CD14-positive monocyte (primary cell): ENCODE measurements at regions not wholly inside any gene's neighbourhood (a gene's known extent, or its start where the extent isn't known, plus 50 kb on each side); places are given as distances from the start of the nearest gene placed in this dataset.

Source experiments
- DNase-seq, 3 donors: peaks; one replicate each; pipeline ENCODE4 v3.0.0-alpha.2; 2011 to 2022
- H2AFZ ChIP-seq: 2 replicates; pipeline ENCODE4 v1.6.0; 2012; ENCODE audit warnings: mild to moderate bottlenecking, low read depth, low read length, inconsistent platforms; ENCODE audit not compliant: insufficient read depth, poor library complexity, severe bottlenecking
- H3K27ac ChIP-seq, 2 donors: 1 replicate in 1 of 2; 2 replicates in 1 of 2; pipeline ENCODE4 v1.5.1; 2012 to 2013; ENCODE audit warnings: low read length in 2 of 2, control low read depth in 1 of 2, inconsistent platforms in 1 of 2, low read depth in 1 of 2, mild to moderate bottlenecking in 1 of 2
- H3K27me3 ChIP-seq, 2 donors: one replicate each; pipeline versions ENCODE4 v1.6.0 to v1.6.1; 2011 to 2013; ENCODE audit warnings: low read length in 2 of 2; ENCODE audit not compliant: control insufficient read depth in 2 of 2, insufficient read depth in 2 of 2
- H3K36me3 ChIP-seq, 2 donors: replicated peaks in 1 of 2; 1 replicate in 1 of 2; 2 replicates in 1 of 2; pipeline versions ENCODE4 v1.5.1 to v1.6.1; 2012 to 2013; ENCODE audit warnings: low read length in 2 of 2, control low read depth in 1 of 2, inconsistent platforms in 1 of 2, mild to moderate bottlenecking in 1 of 2; ENCODE audit not compliant: insufficient read depth in 2 of 2, control insufficient read depth in 1 of 2
- H3K4me1 ChIP-seq, 2 donors: 1 replicate in 1 of 2; 2 replicates in 1 of 2; pipeline versions ENCODE4 v1.5.1 to v1.6.1; 2012 to 2013; ENCODE audit warnings: low read length in 2 of 2, control low read depth in 1 of 2, inconsistent platforms in 1 of 2, mild to moderate bottlenecking in 1 of 2, moderate library complexity in 1 of 2; ENCODE audit not compliant: insufficient read depth in 2 of 2, control insufficient read depth in 1 of 2
- H3K4me2 ChIP-seq: replicated peaks from 2 replicates; pipeline ENCODE3; 2012; ENCODE audit warnings: low read length, moderate library complexity, mild to moderate bottlenecking; ENCODE audit not compliant: poor library complexity, severe bottlenecking; ENCODE audit errors: extremely low read depth
- H3K4me3 ChIP-seq, 3 experiments: fragments of 200-600 bp in 1 of 3; sonication (generic) in 1 of 3; replicated peaks in 1 of 3; 1 replicate in 2 of 3; 2 replicates in 1 of 3; pipeline ENCODE4 v1.5.1; 2011 to 2013; ENCODE audit warnings: low read length in 3 of 3, mild to moderate bottlenecking in 3 of 3, control low read depth in 2 of 3, low read depth in 2 of 3, inconsistent platforms in 1 of 3, moderate library complexity in 1 of 3
- H3K79me2 ChIP-seq: 2 replicates; pipeline ENCODE4 v1.6.0; 2012; ENCODE audit warnings: mild to moderate bottlenecking, control low read depth, inconsistent platforms, low read length, moderate library complexity; ENCODE audit not compliant: insufficient read depth
- H3K9ac ChIP-seq: 2 replicates; pipeline ENCODE4 v1.6.0; 2017; ENCODE audit warnings: low read length, mild to moderate bottlenecking; ENCODE audit not compliant: insufficient read depth, poor library complexity, severe bottlenecking
- H3K9me3 ChIP-seq, 2 donors: replicated peaks in 1 of 2; 1 replicate in 1 of 2; 2 replicates in 1 of 2; pipeline versions ENCODE4 v1.5.1 to v1.6.1; 2012 to 2013; ENCODE audit warnings: low read length in 2 of 2, control low read depth in 1 of 2; ENCODE audit not compliant: control insufficient read depth in 1 of 2, insufficient read depth in 1 of 2
- H4K20me1 ChIP-seq: 2 replicates; pipeline ENCODE4 v1.6.0; 2012; ENCODE audit warnings: mild to moderate bottlenecking, low read length, control low read depth, moderate library complexity; ENCODE audit not compliant: insufficient read depth
- H3K27ac Mint-ChIP-seq, 7 donors: one replicate each; pipeline ENCODE4 v1.8.0; 2020; ENCODE audit warnings: mild to moderate bottlenecking in 7 of 7, mixed read lengths in 7 of 7, moderate library complexity in 6 of 7, inconsistent platforms in 2 of 7
- H3K27me3 Mint-ChIP-seq, 3 donors: one replicate each; pipeline ENCODE4 v1.8.0; 2021 to 2022; ENCODE audit warnings: low read depth in 3 of 3, mild to moderate bottlenecking in 3 of 3, mixed read lengths in 3 of 3, moderate library complexity in 3 of 3, inconsistent platforms in 1 of 3
- H3K36me3 Mint-ChIP-seq, 2 donors: one replicate each; pipeline ENCODE4 v1.8.0; 2020; ENCODE audit warnings: mixed read lengths in 2 of 2, inconsistent platforms in 1 of 2, mild to moderate bottlenecking in 1 of 2
- H3K4me1 Mint-ChIP-seq: one replicate; pipeline ENCODE4 v1.8.0; 2020; ENCODE audit warnings: mild to moderate bottlenecking, mixed read lengths
- H3K4me3 Mint-ChIP-seq, 2 donors: one replicate each; pipeline ENCODE4 v1.8.0; 2020; ENCODE audit warnings: mild to moderate bottlenecking in 2 of 2, mixed read lengths in 2 of 2, moderate library complexity in 1 of 2
- H3K9me3 Mint-ChIP-seq, 7 donors: one replicate each; pipeline ENCODE4 v1.8.0; 2020 to 2022; ENCODE audit warnings: mixed read lengths in 7 of 7, mild to moderate bottlenecking in 6 of 7, moderate library complexity in 6 of 7, inconsistent platforms in 2 of 7
- WGBS: methylation state at CpG from one replicate; pipeline ENCODE4 v1.1.5; 2013; ENCODE audit warnings: missing lambda C conversion rate; ENCODE audit not compliant: insufficient coverage; 5-methylcytosine and 5-hydroxymethylcytosine counted together
- intact Hi-C, 2 donors: fragments of 100-400 bp; cut with micrococcal nuclease; formaldehyde crosslinking; loops; one replicate each; pipeline versions ENCODE4 v1.15.0 to v1.15.1; 2023
- TF ChIP-seq, protein P1 (sequence below): fragments of 200-600 bp; IDR thresholded peaks from one replicate; pipeline ENCODE4 v1.8.0; 2022; ENCODE audit warnings: antibody characterized with exemption, mild to moderate bottlenecking

GRCh38 chr3:110670407-110670806 lies 401.2 kb upstream of the NECTIN3 start:
- H3K4me3 Mint-ChIP-seq, result no peak overlapping the region
- intact Hi-C loops, result no loop called here
- H3K27me3 Mint-ChIP-seq, result no peaks in the 10 kb centered on the region

DNA sequence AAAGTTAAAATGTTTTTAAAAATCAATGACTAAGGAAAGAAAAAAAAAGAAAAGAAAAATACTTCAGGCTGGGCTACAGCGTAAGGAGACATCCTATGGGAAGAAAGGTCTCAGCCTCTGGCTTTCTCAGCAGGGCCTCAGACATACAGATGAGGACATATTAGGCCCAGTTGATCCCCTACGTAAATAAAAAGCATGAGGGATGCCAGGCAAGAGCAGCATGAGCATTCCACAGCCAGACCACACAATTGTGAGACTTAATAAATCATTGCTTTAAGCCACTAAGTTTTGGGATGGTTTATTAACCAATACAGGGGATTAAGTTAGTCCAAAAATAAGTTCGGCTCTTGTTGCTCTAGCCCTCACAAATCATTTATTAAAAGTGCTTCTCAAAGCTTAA lies 394.1 kb upstream of the NECTIN3 start:
- no peak overlapping the region for H3K27ac Mint-ChIP-seq
- no peak overlapping the region for H3K27ac ChIP-seq
- H3K4me1 ChIP-seq, result no peaks in the 10 kb centered on the region
- DNase-seq, result no peak
- no peaks in the 10 kb centered on the region for H3K27me3 Mint-ChIP-seq
- H3K4me2 ChIP-seq, result no peak overlapping the region
- H3K27me3 ChIP-seq, result no peaks in the 10 kb centered on the region
- WGBS, result no CpG with 5 or more reads among the region's 3 CpGs
- no peaks in the 10 kb centered on the region for H3K79me2 ChIP-seq
- H4K20me1 ChIP-seq, result no peaks in the 10 kb centered on the region
- H3K9ac ChIP-seq, result no peak overlapping the region
- TF ChIP-seq, protein P1, sequence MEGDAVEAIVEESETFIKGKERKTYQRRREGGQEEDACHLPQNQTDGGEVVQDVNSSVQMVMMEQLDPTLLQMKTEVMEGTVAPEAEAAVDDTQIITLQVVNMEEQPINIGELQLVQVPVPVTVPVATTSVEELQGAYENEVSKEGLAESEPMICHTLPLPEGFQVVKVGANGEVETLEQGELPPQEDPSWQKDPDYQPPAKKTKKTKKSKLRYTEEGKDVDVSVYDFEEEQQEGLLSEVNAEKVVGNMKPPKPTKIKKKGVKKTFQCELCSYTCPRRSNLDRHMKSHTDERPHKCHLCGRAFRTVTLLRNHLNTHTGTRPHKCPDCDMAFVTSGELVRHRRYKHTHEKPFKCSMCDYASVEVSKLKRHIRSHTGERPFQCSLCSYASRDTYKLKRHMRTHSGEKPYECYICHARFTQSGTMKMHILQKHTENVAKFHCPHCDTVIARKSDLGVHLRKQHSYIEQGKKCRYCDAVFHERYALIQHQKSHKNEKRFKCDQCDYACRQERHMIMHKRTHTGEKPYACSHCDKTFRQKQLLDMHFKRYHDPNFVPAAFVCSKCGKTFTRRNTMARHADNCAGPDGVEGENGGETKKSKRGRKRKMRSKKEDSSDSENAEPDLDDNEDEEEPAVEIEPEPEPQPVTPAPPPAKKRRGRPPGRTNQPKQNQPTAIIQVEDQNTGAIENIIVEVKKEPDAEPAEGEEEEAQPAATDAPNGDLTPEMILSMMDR, result no peak
- intact Hi-C loops, result no loop called here
- H3K4me3 Mint-ChIP-seq, result no peak overlapping the region
- no peak overlapping the region for H2AFZ ChIP-seq
- no peak overlapping the region for H3K4me3 ChIP-seq
- no peaks in the 10 kb centered on the region for H3K4me1 Mint-ChIP-seq
- no peaks in the 10 kb centered on the region for H3K36me3 ChIP-seq
- peaks cover 0 to 5% of the 10 kb centered on the region in 2 donors for H3K9me3 ChIP-seq
- H3K36me3 Mint-ChIP-seq, result no peaks in the 10 kb centered on the region
- peaks cover 6 to 16% (median 13%) of the 10 kb centered on the region in 7 donors for H3K9me3 Mint-ChIP-seq

More at GRCh38 chr3:110670407-110670806, 401.2 kb upstream of the NECTIN3 start:
- H3K4me1 ChIP-seq, result no peaks in the 10 kb centered on the region
- no peak overlapping the region for H3K4me2 ChIP-seq
- no peak for DNase-seq
- H3K27ac Mint-ChIP-seq, result no peak overlapping the region
- no peak overlapping the region for H2AFZ ChIP-seq
- H4K20me1 ChIP-seq, result no peaks in the 10 kb centered on the region
- no peak overlapping the region for H3K9ac ChIP-seq
- H3K9me3 ChIP-seq, result peaks cover 25 to 35% of the 10 kb centered on the region in 2 donors
- no peaks in the 10 kb centered on the region for H3K4me1 Mint-ChIP-seq
- H3K27me3 ChIP-seq, result no peaks in the 10 kb centered on the region
- H3K36me3 Mint-ChIP-seq, result no peaks in the 10 kb centered on the region
- H3K36me3 ChIP-seq, result no peaks in the 10 kb centered on the region
- H3K27ac ChIP-seq, result no peak overlapping the region
- H3K79me2 ChIP-seq, result no peaks in the 10 kb centered on the region
- TF ChIP-seq, protein P1, result no peak
- H3K4me3 ChIP-seq, result no peak overlapping the region
- H3K9me3 Mint-ChIP-seq, result peaks cover 17 to 55% (median 39%) of the 10 kb centered on the region in 7 donors
